ENCODE measurements at regions not wholly inside any gene's neighbourhood (a gene's known extent, or its start where the extent isn't known, plus 50 kb on each side); places are given as distances from the start of the nearest gene placed in this dataset.

GRCh38 chr2:140076164-140076563, 1296.0 kb upstream of the NXPH2 start:
- TF ChIP-seq CTCF (IDR thresholded peaks at IDR 0.05) (no peak), POLR2A (IDR thresholded peaks at IDR 0.05) (no peak), POLR2AphosphoS5 (IDR thresholded peaks at IDR 0.05; ENCODE audit: insufficient read depth in 1 of 2, low read depth in 1 of 2) (no peak)

Measured in vagina (tissue), 2 donors.